ENCODE measurements at regions not wholly inside any gene's neighbourhood (a gene's known extent, or its start where the extent isn't known, plus 50 kb on each side); places are given as distances from the start of the nearest gene placed in this dataset.

GRCh38 chr18:55869556-55870501, 281.8 kb upstream of the TCF4 start:
- TF ChIP-seq POLR2A (IDR thresholded peaks at IDR 0.05), result no peak
- TF ChIP-seq, protein P1, sequence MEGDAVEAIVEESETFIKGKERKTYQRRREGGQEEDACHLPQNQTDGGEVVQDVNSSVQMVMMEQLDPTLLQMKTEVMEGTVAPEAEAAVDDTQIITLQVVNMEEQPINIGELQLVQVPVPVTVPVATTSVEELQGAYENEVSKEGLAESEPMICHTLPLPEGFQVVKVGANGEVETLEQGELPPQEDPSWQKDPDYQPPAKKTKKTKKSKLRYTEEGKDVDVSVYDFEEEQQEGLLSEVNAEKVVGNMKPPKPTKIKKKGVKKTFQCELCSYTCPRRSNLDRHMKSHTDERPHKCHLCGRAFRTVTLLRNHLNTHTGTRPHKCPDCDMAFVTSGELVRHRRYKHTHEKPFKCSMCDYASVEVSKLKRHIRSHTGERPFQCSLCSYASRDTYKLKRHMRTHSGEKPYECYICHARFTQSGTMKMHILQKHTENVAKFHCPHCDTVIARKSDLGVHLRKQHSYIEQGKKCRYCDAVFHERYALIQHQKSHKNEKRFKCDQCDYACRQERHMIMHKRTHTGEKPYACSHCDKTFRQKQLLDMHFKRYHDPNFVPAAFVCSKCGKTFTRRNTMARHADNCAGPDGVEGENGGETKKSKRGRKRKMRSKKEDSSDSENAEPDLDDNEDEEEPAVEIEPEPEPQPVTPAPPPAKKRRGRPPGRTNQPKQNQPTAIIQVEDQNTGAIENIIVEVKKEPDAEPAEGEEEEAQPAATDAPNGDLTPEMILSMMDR (IDR thresholded peaks at IDR 0.05), result no peak

Measured in ovary (tissue), 3 donors.